KMS-11 (cell line): ENCODE measurements at regions not wholly inside any gene's neighbourhood (a gene's known extent, or its start where the extent isn't known, plus 50 kb on each side); places are given as distances from the start of the nearest gene placed in this dataset.

Experiments used
- H2AFZ ChIP-seq: fragments of 200-600 bp; sonication (generic); 2 replicates; pipeline ENCODE4 v1.6.1; 2016; ENCODE audit warnings: antibody characterized with exemption, mixed run types, low read depth
- H3K27ac ChIP-seq: fragments of 200-600 bp; sonication (generic); 2 replicates; pipeline ENCODE4 v1.6.1; 2016; ENCODE audit warnings: mild to moderate bottlenecking, mixed run types
- H3K27me3 ChIP-seq: fragments of 200-600 bp; sonication (generic); 2 replicates; pipeline ENCODE4 v1.6.1; 2017; ENCODE audit warnings: mild to moderate bottlenecking, low read depth, mixed run types, moderate library complexity; ENCODE audit not compliant: insufficient read depth
- H3K36me3 ChIP-seq: fragments of 200-600 bp; sonication (generic); 2 replicates; pipeline ENCODE4 v1.6.1; 2017; ENCODE audit warnings: mild to moderate bottlenecking, mixed run types; ENCODE audit not compliant: insufficient read depth
- H3K4me1 ChIP-seq: fragments of 200-600 bp; sonication (generic); 2 replicates; pipeline ENCODE4 v1.6.1; 2016; ENCODE audit warnings: mild to moderate bottlenecking, low read depth, mixed run types; ENCODE audit not compliant: poor library complexity, severe bottlenecking
- H3K4me2 ChIP-seq: fragments of 200-600 bp; sonication (generic); 2 replicates; pipeline ENCODE4 v1.7.0; 2016; ENCODE audit warnings: mild to moderate bottlenecking, mixed run types
- H3K4me3 ChIP-seq: fragments of 200-600 bp; sonication (generic); IDR thresholded peaks from 2 replicates; pipeline ENCODE4 v1.6.1; 2017; ENCODE audit warnings: low read depth, low read length, mixed read lengths; ENCODE audit not compliant: insufficient read depth
- H3K79me2 ChIP-seq: fragments of 200-600 bp; sonication (generic); 2 replicates; pipeline ENCODE4 v1.6.1; 2016; ENCODE audit warnings: low read depth, mixed run types; ENCODE audit not compliant: insufficient read depth
- H3K9ac ChIP-seq: fragments of 200-600 bp; sonication (generic); 2 replicates; pipeline ENCODE4 v1.6.1; 2016; ENCODE audit warnings: mild to moderate bottlenecking, mixed run types
- H4K20me1 ChIP-seq: fragments of 200-600 bp; sonication (generic); 2 replicates; pipeline ENCODE4 v1.6.1; 2016; ENCODE audit warnings: mild to moderate bottlenecking, mixed run types; ENCODE audit not compliant: insufficient read depth
- TF ChIP-seq, protein P1 (sequence below): fragments of 200-600 bp; sonication (generic); conservative IDR thresholded peaks from 2 replicates; pipeline ENCODE4 v1.6.1; 2017; ENCODE audit warnings: low read depth, mild to moderate bottlenecking, antibody characterized with exemption, low read length, moderate library complexity, mixed read lengths

DNA sequence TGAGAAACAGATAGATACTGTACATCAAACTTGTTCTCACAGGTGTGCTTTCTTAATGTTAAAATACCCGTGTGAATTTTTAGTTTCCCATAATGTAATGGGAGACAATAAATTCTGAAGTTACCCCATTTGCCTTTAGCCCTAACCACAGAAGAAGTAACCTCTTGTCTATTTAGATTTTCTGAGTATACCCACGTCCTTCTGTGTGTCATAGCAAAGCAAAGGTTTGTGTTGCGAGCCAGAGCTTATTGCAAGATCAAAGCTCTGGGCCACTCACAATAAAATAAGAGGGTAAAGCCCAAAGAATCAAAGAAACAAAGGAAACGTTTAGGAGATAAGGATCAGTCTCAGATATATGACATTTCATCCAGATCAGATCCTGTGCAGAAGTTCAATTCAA is 73.9 kb downstream of the BMP4 start:
- H3K4me3 ChIP-seq, result no peak overlapping the region
- no peaks in the 10 kb centered on the region for H4K20me1 ChIP-seq
- H3K9ac ChIP-seq, result no peak overlapping the region
- H3K36me3 ChIP-seq, result no peaks in the 10 kb centered on the region
- H3K27me3 ChIP-seq, result no peaks in the 10 kb centered on the region
- H3K4me1 ChIP-seq, result no peaks in the 10 kb centered on the region
- TF ChIP-seq, protein P1, sequence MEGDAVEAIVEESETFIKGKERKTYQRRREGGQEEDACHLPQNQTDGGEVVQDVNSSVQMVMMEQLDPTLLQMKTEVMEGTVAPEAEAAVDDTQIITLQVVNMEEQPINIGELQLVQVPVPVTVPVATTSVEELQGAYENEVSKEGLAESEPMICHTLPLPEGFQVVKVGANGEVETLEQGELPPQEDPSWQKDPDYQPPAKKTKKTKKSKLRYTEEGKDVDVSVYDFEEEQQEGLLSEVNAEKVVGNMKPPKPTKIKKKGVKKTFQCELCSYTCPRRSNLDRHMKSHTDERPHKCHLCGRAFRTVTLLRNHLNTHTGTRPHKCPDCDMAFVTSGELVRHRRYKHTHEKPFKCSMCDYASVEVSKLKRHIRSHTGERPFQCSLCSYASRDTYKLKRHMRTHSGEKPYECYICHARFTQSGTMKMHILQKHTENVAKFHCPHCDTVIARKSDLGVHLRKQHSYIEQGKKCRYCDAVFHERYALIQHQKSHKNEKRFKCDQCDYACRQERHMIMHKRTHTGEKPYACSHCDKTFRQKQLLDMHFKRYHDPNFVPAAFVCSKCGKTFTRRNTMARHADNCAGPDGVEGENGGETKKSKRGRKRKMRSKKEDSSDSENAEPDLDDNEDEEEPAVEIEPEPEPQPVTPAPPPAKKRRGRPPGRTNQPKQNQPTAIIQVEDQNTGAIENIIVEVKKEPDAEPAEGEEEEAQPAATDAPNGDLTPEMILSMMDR, result no peak
- no peak overlapping the region for H3K27ac ChIP-seq
- no peak overlapping the region for H3K4me2 ChIP-seq
- H2AFZ ChIP-seq, result no peak overlapping the region
- no peaks in the 10 kb centered on the region for H3K79me2 ChIP-seq

DNA sequence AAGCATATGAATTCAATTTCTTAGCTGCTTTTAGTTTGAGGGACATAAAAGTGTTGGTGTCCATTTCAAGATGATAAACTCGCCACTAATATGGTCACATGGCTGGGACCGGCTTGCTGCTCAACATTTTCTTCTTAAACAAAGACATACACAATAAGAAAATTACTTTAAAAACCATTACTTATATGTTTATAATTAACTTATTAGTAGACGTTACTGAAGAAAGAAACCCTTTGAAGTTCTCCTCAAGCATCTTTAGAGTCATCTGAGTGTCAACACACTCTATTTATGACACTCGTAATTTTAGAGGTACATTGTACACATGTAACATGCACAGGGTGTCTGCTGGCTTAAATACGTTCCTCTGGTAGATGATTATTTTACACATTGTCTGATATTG is 74.7 kb downstream of the BMP4 start:
- no peak overlapping the region for H3K4me2 ChIP-seq
- no peak overlapping the region for H3K9ac ChIP-seq
- TF ChIP-seq, protein P1, result no peak
- no peaks in the 10 kb centered on the region for H4K20me1 ChIP-seq
- no peaks in the 10 kb centered on the region for H3K36me3 ChIP-seq
- H2AFZ ChIP-seq, result no peak overlapping the region
- no peak overlapping the region for H3K27ac ChIP-seq
- H3K79me2 ChIP-seq, result no peaks in the 10 kb centered on the region
- no peak overlapping the region for H3K4me3 ChIP-seq
- no peaks in the 10 kb centered on the region for H3K27me3 ChIP-seq
- no peaks in the 10 kb centered on the region for H3K4me1 ChIP-seq

DNA sequence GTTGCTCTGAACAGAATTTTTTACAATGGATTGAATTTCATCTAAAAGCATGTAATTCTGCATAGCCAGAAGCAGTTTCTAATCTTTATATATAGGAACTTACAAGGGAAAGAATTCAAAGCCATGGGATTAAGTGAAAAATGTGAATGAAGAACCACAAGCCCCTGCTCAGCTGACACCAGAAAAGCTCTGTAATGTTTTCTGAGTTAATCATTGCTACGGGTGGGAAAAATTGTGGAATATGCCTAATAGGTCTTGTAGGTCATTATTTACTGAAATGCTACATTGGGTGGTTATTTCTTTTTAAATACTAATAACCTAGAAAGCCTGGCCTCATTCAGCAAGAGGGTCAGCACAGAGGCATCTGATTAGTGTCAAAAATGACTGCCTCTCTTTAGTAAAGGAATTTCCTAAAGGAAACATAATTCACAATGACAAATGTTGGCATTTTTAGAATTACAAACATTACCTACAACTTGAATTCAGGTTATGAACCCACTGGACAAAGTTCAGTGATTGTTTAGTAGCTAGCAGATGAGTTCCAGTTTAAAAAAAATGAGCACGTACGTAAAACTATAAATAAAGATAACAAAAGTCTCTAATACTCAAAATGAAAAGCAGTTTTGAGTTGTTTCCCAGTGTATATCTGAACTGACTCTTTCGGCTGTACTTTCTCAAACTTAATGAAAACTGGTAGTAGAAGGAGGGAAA is 75.3 kb downstream of the BMP4 start:
- no peaks in the 10 kb centered on the region for H3K79me2 ChIP-seq
- H3K4me1 ChIP-seq, result no peaks in the 10 kb centered on the region
- no peak overlapping the region for H3K9ac ChIP-seq
- no peak overlapping the region for H3K4me2 ChIP-seq
- H3K27ac ChIP-seq, result no peak overlapping the region
- no peaks in the 10 kb centered on the region for H3K36me3 ChIP-seq
- H2AFZ ChIP-seq, result no peak overlapping the region
- H3K4me3 ChIP-seq, result no peak overlapping the region
- H4K20me1 ChIP-seq, result no peaks in the 10 kb centered on the region
- TF ChIP-seq, protein P1, result no peak
- H3K27me3 ChIP-seq, result no peaks in the 10 kb centered on the region

DNA sequence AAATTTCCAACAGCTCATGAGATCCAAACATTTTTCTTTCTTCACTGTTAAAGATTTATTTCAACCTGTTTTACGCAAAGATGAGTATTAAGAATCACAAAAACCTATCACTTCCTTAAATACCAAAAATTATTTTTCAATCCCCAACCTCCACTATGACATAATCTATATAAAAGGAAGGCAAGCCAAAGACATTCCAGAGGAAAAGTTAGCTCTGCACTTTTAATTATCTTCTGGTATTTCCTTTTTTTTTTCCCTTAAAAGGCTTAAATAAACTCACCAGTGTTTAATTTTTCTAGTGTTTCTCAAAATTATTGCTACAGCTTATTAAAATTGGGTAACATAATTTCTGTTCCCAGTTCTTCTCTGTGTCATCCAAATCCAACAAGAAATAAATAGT is 75.9 kb downstream of the BMP4 start:
- no peak overlapping the region for H2AFZ ChIP-seq
- no peak overlapping the region for H3K9ac ChIP-seq
- H3K27ac ChIP-seq, result no peak overlapping the region
- H3K4me3 ChIP-seq, result no peak overlapping the region
- no peaks in the 10 kb centered on the region for H4K20me1 ChIP-seq
- H3K36me3 ChIP-seq, result no peaks in the 10 kb centered on the region
- H3K27me3 ChIP-seq, result no peaks in the 10 kb centered on the region
- TF ChIP-seq, protein P1, result no peak
- no peak overlapping the region for H3K4me2 ChIP-seq
- H3K79me2 ChIP-seq, result no peaks in the 10 kb centered on the region
- H3K4me1 ChIP-seq, result no peaks in the 10 kb centered on the region
